Kidney (tissue), 13 donors: ENCODE measurements at regions not wholly inside any gene's neighbourhood (a gene's known extent, or its start where the extent isn't known, plus 50 kb on each side); places are given as distances from the start of the nearest gene placed in this dataset.
"Not testable (repeated sequence)": the region's sequence is repeated elsewhere in the genome, so short reads cannot be mapped to it uniquely, and the experiment has no call there.

Experiments
- DNase-seq, 5 donors: peaks; one replicate each; pipeline ENCODE4 v3.0.0-alpha.2; 2013 to 2020
- FAIRE-seq: peaks from 2 replicates; lab custom pipeline; 2012; peaks lifted over from hg19 to GRCh38; lab: Jason Lieb, UNC
- H3K27ac ChIP-seq, 2 donors: one replicate each; pipeline ENCODE4 v1.7.0; 2013; ENCODE audit warnings: low read depth in 2 of 2, low read length in 2 of 2, inconsistent platforms in 1 of 2
- H3K27me3 ChIP-seq: one replicate; pipeline ENCODE4 v1.7.1; 2013; ENCODE audit warnings: low read length, inconsistent platforms; ENCODE audit not compliant: control insufficient read depth, insufficient read depth
- H3K36me3 ChIP-seq, 3 donors: one replicate each; pipeline versions ENCODE4 v1.7.0 to v1.7.1; 2013; ENCODE audit warnings: low read length in 3 of 3, control low read depth in 1 of 3, inconsistent platforms in 1 of 3; ENCODE audit not compliant: insufficient read depth in 3 of 3, control insufficient read depth in 2 of 3
- H3K4me1 ChIP-seq, 3 donors: one replicate each; pipeline versions ENCODE4 v1.7.0 to v1.7.1; 2013; ENCODE audit warnings: low read length in 3 of 3, inconsistent platforms in 1 of 3, low read depth in 1 of 3; ENCODE audit not compliant: control insufficient read depth in 2 of 3, insufficient read depth in 2 of 3
- H3K4me3 ChIP-seq, 3 donors: one replicate each; pipeline versions ENCODE4 v1.7.0 to v1.8.1; 2013; ENCODE audit warnings: low read length in 3 of 3, control low read depth in 1 of 3, inconsistent platforms in 1 of 3
- H3K9ac ChIP-seq, 3 donors: one replicate each; pipeline versions ENCODE4 v1.7.0 to v1.7.1; 2013; ENCODE audit warnings: low read length in 3 of 3, control low read depth in 1 of 3, inconsistent platforms in 1 of 3
- H3K9me3 ChIP-seq, 3 donors: one replicate each; pipeline versions ENCODE4 v1.7.0 to v1.7.1; 2013; ENCODE audit warnings: low read length in 3 of 3, control low read depth in 1 of 3, inconsistent platforms in 1 of 3; ENCODE audit not compliant: control insufficient read depth in 2 of 3, insufficient read depth in 1 of 3
- intact Hi-C: fragments of 100-400 bp; cut with DNase I; formaldehyde crosslinking; loops from one replicate; pipeline ENCODE4 v1.11.1; 2022
- TF ChIP-seq, protein P1 (sequence below): IDR thresholded peaks from 3 replicates; pipeline ENCODE4 v1.5.1; 2012; ENCODE audit warnings: mild to moderate bottlenecking, moderate library complexity, borderline replicate concordance; ENCODE audit not compliant: insufficient read depth; ENCODE audit errors: extremely low read depth
- donor health status: control.
- donor health status: control.
- donor health status: control.
- donor health status: control.
- donor health status: control.
- donor health status: DM: yes; HTN: yes; CAD: no.
- donor health status: Normal renal cell carcinoma (clear cell type).

DNA sequence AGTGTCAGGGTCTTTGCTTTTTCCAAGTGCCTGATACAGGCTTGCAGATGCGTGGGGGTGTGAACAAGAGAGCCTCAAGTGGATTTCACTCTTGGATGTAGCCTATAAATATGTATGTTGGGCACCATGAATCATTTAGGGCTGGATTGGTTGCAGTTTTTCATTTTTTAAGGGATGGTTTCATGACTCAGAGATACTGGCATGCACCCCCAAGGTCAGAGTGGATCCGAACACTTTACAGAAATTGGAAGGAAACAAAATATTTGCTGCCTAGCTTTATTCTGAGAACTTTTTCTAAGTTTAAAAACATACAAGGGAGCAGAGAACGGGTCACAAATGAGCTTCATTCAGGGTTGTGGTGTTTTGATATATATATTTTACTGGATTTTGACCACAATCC lies 436.8 kb upstream of the ERCC4 start:
- no peak overlapping the region for H3K9ac ChIP-seq
- H3K4me3 ChIP-seq: no peak overlapping the region
- no peaks in the 10 kb centered on the region for H3K4me1 ChIP-seq
- H3K9me3 ChIP-seq: no peaks in the 10 kb centered on the region
- FAIRE-seq (no peak), DNase-seq (no peak)
- TF ChIP-seq, protein P1, sequence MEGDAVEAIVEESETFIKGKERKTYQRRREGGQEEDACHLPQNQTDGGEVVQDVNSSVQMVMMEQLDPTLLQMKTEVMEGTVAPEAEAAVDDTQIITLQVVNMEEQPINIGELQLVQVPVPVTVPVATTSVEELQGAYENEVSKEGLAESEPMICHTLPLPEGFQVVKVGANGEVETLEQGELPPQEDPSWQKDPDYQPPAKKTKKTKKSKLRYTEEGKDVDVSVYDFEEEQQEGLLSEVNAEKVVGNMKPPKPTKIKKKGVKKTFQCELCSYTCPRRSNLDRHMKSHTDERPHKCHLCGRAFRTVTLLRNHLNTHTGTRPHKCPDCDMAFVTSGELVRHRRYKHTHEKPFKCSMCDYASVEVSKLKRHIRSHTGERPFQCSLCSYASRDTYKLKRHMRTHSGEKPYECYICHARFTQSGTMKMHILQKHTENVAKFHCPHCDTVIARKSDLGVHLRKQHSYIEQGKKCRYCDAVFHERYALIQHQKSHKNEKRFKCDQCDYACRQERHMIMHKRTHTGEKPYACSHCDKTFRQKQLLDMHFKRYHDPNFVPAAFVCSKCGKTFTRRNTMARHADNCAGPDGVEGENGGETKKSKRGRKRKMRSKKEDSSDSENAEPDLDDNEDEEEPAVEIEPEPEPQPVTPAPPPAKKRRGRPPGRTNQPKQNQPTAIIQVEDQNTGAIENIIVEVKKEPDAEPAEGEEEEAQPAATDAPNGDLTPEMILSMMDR: no peak
- H3K27me3 ChIP-seq: no peaks in the 10 kb centered on the region
- no peaks in the 10 kb centered on the region for H3K36me3 ChIP-seq
- intact Hi-C loops: no loop called here
- no peak overlapping the region for H3K27ac ChIP-seq

DNA sequence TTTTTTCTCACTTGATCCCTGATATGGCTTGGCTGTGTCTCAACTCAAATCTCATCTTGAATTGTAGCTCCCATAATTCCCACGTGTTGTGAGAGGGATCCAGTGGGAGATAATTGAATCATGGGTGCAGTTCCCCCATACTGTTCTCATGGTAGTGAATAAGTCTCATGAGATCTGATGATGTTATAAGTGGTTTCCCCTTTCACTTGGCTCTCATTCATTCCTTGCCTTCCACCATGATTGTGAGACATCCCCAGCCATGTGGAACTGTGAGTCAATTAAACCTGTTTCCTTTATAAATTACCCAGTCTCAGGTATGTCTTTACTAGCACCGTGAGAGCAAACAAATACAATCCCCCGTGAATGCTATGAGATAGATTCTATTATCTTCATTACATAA lies 430.5 kb upstream of the ERCC4 start:
- H3K4me3 ChIP-seq, intact Hi-C loops, FAIRE-seq, H3K4me1 ChIP-seq, H3K36me3 ChIP-seq, H3K27ac ChIP-seq, DNase-seq, H3K27me3 ChIP-seq, H3K9me3 ChIP-seq, H3K9ac ChIP-seq: not testable (repeated sequence)

DNA sequence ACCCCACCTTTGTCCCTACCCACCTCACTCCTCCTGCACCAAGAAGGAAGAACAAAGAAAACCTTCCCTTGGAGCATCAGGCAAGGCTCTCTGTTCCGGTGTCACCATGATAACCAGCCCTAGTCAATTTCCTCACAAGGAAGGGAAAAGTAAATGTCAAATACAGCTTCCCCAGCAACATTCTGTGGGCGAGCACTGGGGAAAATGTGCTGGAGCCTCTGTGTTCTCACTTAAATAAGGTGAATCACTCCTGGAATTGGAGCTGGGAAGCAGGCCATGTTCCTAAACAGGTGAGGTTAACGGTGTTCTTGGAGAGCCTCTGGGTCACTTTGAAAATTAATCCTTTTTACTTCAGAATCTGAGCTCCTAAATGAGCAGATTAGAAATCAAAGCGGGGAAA lies 427.9 kb upstream of the ERCC4 start:
- Histone ChIP-seq H3K9ac (no peak overlapping the region), H3K27me3 (no peaks in the 10 kb centered on the region), H3K36me3 (no peaks in the 10 kb centered on the region), H3K4me3 (no peak overlapping the region), H3K4me1 (no peaks in the 10 kb centered on the region), H3K27ac (no peak overlapping the region), H3K9me3 (no peaks in the 10 kb centered on the region)
- no peak for FAIRE-seq
- intact Hi-C loops: no loop called here
- TF ChIP-seq, protein P1: no peak
- no peak for DNase-seq

DNA sequence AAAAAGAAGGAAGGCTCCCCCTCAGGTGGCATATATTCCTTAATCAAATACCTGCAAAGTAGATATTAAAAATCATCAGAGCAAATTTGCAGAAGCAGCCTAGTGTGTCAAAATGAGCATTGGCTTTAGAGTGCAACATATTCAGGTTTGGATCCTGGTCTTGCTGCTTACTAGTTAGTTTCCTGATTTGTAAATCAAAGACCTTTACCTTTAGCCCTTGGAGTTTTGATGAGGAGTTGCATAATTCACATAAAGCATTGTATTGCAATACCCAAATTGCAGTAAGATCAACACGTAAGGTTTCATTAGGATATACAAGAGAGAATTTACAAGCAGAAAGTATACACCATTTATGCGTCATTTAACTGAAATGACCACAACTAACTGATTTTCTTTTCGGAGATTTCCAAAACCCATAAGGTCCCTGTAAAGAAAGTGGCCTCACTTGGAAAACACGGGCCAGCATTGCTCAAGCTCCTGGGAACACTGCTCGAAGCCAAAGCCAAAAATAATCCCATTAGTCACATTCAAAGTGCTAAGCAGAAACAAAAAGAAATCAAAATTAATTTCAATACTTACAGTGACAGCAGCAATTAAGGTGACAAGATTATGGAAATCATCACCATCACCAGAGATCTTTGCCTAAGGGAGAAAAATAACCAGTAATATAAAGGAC lies 415.9 kb upstream of the ERCC4 start:
- Histone ChIP-seq H3K4me1 (no peaks in the 10 kb centered on the region), H3K36me3 (no peaks in the 10 kb centered on the region), H3K27ac (no peak overlapping the region), H3K4me3 (no peak overlapping the region), H3K9ac (no peak overlapping the region), H3K9me3 (no peaks in the 10 kb centered on the region), H3K27me3 (no peaks in the 10 kb centered on the region)
- TF ChIP-seq, protein P1: no peak
- FAIRE-seq (no peak), DNase-seq (no peak)
- intact Hi-C loops: no loop called here
